ENCODE measurements at regions not wholly inside any gene's neighbourhood (a gene's known extent, or its start where the extent isn't known, plus 50 kb on each side); places are given as distances from the start of the nearest gene placed in this dataset.
A peak's percentile ranks its signal among the peaks of the same experiment; 100 is the strongest.

DNA sequence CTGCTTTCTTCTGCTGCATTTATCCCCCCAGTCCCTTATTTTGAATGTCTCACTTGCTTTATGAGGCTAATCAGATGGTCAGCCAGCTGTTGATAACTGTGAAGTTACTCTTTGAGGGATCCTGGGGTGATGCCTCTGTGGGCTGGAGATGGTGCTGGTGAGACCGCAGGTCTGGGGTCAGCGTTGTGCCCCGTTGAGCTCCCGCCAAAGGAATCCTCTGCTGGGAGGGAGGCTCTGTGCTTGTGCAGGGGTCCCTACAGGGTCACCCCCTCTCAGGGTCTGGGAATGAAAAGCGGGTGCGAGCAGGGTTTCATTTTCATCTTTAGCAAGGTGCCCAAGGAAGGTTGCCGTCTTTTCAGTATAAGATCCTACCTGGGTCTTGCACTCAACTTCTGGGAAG is 161.2 kb upstream of the RTL1 start:
- Histone ChIP-seq H3K4me3 (no peak overlapping the region), H3K27ac (no peak overlapping the region), H3K27me3 (peaks cover 0 to 3% of the 10 kb centered on the region in 2 donors), H3K36me3 (no peaks in the 10 kb centered on the region), H3K9me3 (no peaks in the 10 kb centered on the region), H3K4me1 (no peaks in the 10 kb centered on the region)
- TF ChIP-seq, protein P1, sequence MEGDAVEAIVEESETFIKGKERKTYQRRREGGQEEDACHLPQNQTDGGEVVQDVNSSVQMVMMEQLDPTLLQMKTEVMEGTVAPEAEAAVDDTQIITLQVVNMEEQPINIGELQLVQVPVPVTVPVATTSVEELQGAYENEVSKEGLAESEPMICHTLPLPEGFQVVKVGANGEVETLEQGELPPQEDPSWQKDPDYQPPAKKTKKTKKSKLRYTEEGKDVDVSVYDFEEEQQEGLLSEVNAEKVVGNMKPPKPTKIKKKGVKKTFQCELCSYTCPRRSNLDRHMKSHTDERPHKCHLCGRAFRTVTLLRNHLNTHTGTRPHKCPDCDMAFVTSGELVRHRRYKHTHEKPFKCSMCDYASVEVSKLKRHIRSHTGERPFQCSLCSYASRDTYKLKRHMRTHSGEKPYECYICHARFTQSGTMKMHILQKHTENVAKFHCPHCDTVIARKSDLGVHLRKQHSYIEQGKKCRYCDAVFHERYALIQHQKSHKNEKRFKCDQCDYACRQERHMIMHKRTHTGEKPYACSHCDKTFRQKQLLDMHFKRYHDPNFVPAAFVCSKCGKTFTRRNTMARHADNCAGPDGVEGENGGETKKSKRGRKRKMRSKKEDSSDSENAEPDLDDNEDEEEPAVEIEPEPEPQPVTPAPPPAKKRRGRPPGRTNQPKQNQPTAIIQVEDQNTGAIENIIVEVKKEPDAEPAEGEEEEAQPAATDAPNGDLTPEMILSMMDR (IDR thresholded peaks at IDR 0.05), result no peak
- intact Hi-C loops (cut with DNase I; ENCODE audit: low total_unique reads), result no loop called here
- DNase-seq, result peak in 1 of 2 donors; percentile 34

DNA sequence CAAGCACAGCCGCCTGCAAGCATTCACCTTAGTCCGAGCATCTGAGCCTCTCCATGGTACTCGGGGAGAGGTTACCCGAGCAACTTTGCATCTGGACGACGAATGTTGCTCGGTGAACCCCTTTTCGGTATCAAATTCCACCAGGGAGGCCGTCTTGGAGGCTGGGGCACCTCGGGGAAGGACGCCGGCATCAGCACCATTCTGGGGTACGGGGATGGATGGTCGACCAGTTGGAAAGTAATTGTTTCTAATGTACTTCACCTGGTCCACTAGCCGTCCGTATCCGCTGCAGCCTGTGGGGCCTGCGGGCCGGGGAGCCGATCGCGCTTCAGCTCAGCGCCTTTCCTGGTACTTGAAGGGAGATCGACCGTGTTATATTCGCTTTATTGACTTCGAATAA is 161.7 kb upstream of the RTL1 start:
- no peaks in the 10 kb centered on the region for H3K36me3 ChIP-seq

DNA sequence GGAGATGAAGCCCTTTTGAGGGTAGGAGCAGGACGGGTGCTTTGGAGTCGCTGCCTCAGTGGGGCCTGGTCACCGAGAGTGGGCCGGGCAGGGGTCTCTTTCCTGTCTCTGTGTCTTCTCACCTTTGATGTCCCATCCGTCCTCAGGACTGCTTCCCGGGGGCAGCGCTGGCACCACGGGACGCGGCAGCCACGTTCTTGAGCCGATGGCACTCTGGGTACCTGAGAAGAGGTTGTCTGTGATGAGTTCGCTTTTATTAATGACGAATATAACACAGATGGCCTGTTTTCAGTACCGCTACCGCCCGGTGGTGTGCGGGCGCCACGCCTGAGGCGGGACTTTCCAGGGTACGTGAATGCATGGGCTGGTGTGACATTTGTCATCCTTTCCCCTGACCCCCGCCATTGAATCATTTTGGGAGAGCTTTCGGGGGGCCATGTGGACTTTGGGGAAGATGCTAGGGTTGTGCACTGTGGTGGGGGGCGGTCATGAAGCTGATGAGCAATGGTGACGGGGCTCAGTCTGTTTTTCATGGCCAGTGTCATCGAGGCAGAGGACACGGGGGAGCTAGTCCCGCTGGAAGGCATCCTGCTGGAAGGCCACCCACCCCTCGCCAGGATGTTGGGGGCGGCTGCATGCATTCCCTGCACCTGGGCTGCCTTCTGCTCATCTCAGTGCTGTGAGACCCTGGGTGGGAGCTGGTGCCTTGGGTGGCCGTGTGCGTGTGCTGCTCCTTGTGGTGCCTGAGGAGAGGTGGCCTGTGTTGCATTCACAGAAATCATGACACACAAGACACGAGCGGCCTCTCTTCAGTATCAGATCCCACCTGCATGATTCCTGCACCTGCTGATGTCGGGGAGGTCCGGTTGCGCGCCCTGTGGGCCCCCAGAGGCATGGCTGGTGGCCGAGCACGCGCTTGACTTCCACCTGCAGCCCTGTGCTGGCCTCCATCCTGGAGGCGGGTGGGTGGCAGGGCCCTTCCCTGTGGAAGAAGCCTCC is 162.5 kb upstream of the RTL1 start:
- Histone ChIP-seq H3K36me3 (no peaks in the 10 kb centered on the region), H3K27ac (no peak overlapping the region), H3K9me3 (no peaks in the 10 kb centered on the region), H3K27me3 (peaks cover 0 to 11% of the 10 kb centered on the region in 2 donors), H3K4me1 (no peaks in the 10 kb centered on the region), H3K4me3 (no peak overlapping the region)
- peak; percentile 10 to 55 for DNase-seq
- TF ChIP-seq, protein P1 (IDR thresholded peaks at IDR 0.05), result no peak
- intact Hi-C loops (cut with DNase I; ENCODE audit: low total_unique reads), result no loop called here

More for the DNA sequence above, 161.7 kb upstream of the RTL1 start:
- H3K9me3 ChIP-seq, result no peaks in the 10 kb centered on the region
- peaks cover 0 to 6% of the 10 kb centered on the region in 2 donors for H3K27me3 ChIP-seq
- H3K4me1 ChIP-seq, result no peaks in the 10 kb centered on the region
- peak in 1 of 2 donors; percentile 57 for DNase-seq
- intact Hi-C loops (cut with DNase I; ENCODE audit: low total_unique reads), result no loop called here
- H3K4me3 ChIP-seq, result no peak overlapping the region
- no peak overlapping the region for H3K27ac ChIP-seq
- TF ChIP-seq, protein P1 (IDR thresholded peaks at IDR 0.05), result no peak

DNA sequence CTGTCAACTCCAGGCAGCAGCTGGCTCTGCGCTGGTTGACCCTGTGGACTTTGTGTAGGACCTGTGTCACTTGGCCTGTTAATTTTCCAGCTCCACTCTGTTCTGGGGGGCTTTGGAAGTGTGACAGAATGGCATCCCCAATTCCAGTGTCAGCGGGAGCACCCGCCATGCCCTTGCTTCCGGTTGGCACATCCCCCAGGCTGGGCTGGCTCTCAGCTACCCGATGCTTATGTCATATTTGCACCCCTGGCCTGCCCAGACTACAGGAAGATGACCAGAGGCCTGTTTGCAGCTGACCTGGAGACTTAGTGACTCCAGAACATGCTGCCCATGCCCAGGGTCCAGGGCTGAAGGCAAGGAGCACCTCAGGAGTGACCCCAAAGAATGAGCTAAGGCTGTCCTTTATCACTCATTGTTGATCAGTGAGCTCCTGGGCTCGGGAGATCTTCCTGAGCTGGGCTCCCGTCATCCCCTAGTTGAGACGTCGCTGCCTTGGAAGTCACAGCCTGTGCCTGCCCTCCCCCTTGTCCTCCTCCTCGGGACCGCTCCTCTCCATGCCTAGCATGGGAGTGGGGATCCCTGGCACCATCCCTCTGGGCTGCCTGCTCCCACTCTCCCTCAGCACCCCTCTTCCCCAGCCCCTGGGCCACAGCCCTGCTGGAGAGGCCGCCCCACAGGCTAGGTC is 163.4 kb upstream of the RTL1 start:
- no peak overlapping the region for H3K27ac ChIP-seq
- no peak overlapping the region for H3K4me3 ChIP-seq

More for the DNA sequence above, 163.4 kb upstream of the RTL1 start:
- H3K9me3 ChIP-seq, result no peaks in the 10 kb centered on the region
- intact Hi-C loops (cut with DNase I; ENCODE audit: low total_unique reads), result no loop called here
- peaks cover 0 to 13% of the 10 kb centered on the region in 2 donors for H3K27me3 ChIP-seq
- TF ChIP-seq, protein P1 (IDR thresholded peaks at IDR 0.05), result no peak
- no peaks in the 10 kb centered on the region for H3K4me1 ChIP-seq
- H3K36me3 ChIP-seq, result no peaks in the 10 kb centered on the region
- peak; percentile 18 to 57 for DNase-seq

Data from tibial artery (tissue), 4 donors.